GM19239 (cell line): ENCODE measurements at regions not wholly inside any gene's neighbourhood (a gene's known extent, or its start where the extent isn't known, plus 50 kb on each side); places are given as distances from the start of the nearest gene placed in this dataset.
A peak's percentile ranks its signal among the peaks of the same experiment; 100 is the strongest.
"Not testable (repeated sequence)": the region's sequence is repeated elsewhere in the genome, so short reads cannot be mapped to it uniquely, and the experiment has no call there.

Source experiments
- DNase-seq: peaks from one replicate; pipeline ENCODE4 v3.0.0; 2011; ENCODE audit warnings: low spot score; ENCODE audit not compliant: insufficient read length
- FAIRE-seq: peaks from 2 replicates; lab custom pipeline; 2011; peaks lifted over from hg19 to GRCh38; lab: Jason Lieb, UNC

DNA sequence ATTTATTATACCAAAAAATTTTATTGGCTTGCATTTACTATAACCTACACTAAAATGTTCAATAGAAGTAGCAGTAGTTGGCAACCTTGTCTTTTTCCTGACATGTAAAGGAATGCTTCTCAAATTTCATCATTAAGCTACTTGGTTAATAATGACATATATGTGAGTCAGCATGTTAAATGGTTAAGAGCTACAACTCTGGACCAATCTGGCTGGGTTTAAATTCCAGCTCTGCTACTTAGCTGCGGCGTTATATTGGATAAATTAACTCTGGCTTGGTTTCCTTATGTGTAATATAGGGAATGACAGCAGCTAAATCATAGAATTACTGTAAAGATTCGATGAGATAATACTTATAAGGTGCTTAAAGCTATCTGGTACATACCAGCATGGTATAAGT is 53.7 kb upstream of the OTOGL start:
- DNase-seq (no peak), FAIRE-seq (no peak)

DNA sequence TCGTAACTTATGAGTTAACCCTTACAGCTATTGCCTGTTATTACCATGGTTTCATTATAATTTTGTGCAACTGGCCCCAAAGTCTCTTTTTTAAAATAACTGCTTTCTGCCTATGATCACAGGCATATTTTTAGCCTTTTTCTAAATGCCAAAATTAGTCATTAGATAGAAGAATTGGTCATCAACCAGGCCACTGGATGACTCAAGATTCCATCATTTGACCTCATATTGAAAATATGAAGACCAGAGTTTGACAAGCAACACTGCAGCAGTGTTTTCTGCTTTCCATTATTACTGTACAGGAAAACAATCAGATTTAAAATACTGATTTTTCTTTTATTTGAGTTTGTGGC is 54.7 kb upstream of the OTOGL start:
- no peak for DNase-seq
- no peak for FAIRE-seq

DNA sequence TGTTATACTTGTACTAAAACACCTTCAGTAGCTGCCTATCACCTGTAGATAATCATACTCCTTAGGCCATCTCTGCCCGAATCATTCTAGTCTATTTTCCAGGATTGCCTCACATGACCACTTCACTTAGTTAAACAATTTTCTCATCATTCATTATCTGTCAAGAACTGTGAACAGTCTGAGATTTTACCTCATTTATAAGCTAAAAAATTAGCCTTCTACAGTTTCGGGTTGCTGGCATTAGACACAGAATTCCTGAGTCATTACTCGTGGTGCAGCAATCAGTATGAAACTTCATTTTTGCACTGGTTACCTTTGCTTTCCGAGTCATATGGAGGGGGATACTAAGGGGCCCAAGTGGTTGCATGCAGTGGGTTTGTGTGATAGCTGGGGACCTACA is 57.6 kb upstream of the OTOGL start:
- no peak for DNase-seq
- FAIRE-seq = no peak

DNA sequence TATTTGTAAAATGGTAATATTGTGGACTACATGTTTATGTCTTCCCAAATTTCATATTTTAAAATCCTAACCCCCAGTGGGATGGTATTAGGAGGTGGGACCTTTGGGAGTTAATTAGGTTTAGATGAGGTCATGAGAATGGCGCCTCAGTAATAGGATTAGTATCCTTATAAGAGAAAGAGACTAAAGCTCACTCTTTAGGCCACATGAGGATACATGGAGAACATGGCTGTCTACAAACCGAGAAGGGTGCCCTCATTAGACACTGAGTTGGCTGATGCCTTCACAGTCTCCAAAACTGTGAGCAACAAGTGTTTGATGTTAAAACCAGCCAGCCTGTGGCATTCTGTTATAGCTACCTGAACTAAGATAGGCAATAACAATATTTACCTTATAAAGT is 58.3 kb upstream of the OTOGL start:
- DNase-seq (no peak), FAIRE-seq (no peak)

DNA sequence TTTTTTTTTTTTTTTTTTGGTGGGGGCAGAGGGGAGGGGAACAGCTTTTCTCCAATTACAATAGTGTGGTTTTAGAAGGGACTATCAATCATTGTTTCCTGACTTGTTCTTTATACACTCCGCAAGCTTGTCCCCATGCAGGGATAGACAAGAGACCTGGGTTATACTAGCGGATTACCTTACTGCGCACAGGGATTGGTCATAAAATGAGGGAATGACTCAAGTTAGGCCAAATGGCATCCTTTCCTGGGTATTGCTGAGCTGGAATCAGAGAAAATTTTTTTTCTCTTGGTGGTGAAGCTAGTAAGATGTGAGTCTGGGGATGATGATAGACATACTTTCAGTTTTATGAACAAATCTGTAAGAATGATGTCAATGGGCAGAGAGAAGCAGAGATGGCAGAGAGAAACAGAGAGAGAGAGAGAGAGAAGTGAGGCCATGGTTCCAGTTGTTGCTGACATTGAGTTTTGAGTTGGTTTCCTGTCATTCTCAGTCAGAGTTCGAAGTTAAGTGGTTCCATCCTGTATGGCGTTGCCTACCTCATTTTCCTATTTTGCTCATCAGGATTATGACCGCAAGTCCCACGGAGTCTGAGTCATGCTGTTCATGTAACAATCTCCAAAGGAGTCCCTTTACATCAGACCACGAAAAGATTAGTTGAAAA is 59.1 kb upstream of the OTOGL start:
- no peak for DNase-seq
- no peak for FAIRE-seq

DNA sequence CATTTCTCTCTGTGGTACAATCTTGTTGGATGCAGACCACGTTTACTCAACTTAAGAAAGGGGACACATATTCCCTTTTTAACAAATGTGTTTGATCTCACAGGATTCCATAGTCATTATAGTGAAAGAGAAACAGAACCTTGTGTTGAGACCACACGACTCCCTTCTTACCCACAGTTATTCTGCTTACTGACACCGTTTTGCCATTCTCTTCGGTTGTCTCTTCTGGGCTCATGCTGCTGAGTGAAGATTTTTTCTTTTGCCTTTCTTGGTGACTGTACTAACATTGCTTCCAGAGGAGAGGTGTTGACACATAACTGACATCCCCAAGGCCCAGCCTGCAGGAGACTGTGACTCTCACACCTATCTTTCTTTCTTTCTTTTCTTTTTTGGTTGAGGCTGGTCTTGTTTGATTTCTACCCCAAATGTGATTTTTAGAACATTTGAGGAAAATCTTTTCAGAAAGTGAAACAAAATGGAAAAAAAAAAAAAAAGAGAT is 61.2 kb upstream of the OTOGL start:
- DNase-seq = no peak
- no peak for FAIRE-seq

DNA sequence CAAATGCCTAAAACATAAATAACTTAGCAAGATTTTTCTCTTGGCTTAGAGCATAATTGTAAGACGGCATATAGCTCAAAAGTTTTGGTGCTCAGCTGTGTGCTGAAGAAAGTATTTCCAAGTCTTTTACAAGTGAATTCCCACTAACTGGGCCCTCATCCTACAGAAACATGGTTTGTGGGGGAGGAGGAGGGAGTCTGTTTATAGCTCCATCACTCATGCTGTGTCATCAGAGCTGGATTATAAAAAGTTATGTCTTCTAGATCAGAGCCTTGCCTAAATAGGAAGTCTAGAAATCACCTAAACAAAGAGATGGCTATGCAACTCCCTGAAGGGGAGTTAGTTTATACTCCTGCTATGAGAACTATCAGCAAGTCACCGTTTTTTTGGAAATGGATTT is 65.9 kb upstream of the OTOGL start:
- no peak for DNase-seq
- no peak for FAIRE-seq

DNA sequence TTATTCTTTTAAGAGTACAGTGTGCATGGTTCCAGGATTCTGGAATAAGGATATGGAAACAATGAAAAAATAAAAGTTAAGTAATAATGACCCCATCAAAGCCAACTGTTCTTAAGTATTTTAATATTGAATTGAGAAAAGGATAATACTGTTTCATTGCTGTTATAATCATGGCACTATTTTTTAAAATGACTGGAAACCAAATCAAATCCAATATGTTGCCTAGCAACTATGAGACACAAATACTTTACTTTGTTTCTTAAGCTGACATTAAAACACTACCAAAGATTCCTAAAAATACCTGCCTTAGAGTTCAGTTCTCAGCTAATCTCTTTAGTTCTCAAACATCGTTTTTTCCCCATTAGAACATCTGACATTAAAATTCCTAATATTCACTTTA is 66.4 kb upstream of the OTOGL start:
- DNase-seq (no peak), FAIRE-seq (no peak)

DNA sequence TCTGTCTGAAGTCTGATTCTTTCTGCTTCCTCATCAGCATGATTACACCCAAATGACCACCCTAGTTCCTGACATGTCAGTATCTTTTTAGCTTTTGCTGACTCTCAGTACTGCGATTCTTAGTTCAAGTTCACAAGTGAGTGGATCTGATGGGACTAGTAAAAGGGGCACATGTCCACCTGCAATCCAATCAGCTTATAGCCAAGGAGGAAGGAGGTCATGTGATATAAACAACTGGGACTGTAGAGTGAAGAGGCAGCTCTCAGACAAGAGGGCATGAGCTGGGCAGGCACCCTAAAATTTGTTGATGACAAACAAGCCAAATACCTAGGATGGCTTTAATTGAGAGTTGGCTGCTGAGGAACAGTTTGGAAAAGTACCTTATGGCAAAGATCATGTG is 68.1 kb upstream of the OTOGL start:
- DNase-seq (no peak), FAIRE-seq (no peak)

DNA sequence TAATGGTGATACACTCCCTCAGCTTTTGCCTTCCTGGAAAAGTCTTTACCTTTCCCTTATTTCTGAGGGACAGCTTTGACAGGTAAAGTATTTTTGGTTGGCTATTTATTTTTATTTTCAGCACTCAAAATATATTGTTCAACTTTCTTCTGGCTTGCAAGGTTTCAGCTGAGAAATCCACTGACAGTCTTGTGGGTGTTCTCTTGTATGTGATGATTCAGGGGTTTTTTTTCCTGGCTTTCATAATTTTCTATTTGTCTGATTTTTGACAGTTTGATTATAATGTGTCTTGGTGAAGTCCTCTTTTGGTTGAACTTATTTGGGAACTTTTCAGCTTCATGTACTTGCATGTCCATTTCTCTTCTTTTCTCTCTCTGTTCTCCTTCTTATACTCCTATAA is 73.7 kb upstream of the OTOGL start:
- FAIRE-seq (no peak), DNase-seq (no peak)

DNA sequence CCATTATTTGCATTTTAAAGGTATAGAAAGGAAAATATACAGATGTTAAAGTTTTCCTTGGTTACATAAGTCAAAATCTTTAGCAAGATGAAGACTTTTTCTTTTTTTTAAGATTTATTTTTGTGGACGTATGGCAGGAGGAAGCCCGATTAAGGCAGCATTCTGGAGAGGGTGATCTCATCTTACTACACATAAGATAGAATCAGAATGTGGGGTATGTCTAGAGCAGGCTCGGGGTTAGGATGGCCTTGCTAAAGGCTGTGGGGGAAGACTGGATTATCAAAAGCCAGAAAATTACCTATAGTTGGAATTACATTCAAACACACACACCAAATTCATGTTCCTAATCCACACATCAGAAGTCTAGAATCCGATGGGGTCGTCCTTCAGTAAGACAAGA is 79.6 kb upstream of the OTOGL start:
- DNase-seq = no peak
- no peak for FAIRE-seq

DNA sequence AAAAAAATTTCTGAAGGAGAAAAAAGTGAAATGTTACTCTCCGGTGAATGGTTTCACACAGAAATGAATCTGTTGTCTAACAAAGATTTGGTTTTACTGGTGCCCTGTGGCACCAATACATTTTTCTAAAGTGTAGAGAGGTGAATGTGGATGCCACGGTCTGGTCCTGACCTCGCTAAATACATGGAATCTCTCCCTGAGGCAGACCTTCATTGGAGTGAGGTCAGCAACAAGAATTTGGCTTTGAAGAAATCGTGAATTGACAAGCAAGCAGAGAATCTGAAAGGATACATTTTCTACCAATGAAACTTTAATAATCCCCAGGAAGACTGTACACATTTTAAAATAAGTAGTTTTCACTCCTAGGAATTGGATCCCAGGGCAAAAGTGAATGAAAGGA is 81.2 kb upstream of the OTOGL start:
- FAIRE-seq = no peak
- DNase-seq = no peak

DNA sequence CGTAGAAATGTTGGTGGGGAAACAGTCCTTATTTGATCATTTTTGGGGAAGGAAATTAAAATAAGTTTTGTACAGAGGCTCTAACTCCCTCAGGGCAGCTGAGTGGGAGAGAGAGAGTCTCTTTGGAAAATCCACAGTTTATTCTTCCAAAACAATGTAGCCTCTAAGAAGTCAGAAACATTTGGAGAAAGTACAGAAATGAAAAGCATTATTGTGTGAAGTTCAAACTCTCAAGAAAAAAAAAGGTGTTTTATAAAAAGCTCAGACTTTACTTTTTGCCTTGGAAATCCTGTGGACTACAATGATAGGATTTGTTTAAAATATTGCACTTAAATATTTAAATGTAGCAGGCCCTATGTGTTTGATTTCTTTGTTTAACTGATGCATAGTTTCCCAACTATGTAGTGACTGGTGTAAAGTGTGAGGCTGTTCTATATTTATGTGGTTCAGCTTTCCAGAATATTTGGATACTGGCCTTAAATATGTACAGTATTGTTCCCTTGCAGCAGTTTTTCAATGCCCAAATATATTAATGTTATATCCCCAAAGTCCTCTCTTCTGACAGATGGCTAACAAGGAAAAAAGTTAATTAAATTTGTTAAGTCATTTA is 82.0 kb upstream of the OTOGL start:
- DNase-seq (no peak), FAIRE-seq (no peak)

DNA sequence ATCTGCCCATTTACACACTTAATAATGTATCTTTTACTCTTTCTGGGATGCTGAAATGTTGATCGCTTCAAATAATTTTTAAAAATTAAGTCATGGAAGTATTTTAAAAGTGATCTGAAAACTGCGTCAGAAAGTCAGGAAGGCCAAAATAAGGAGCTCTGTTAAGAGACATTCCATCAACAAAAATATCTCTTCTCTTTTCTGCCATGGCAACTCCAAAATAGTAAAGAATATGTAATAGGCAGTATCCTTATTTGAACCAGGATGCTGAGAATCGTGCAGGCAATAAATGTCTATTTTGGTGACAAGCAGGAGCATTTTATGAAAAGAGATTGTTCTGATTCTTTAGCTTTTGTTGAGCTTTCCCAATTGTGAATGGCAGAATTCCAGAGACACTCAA is 81.8 kb upstream of the PPP1R12A start:
- FAIRE-seq (no peak), DNase-seq (no peak)

DNA sequence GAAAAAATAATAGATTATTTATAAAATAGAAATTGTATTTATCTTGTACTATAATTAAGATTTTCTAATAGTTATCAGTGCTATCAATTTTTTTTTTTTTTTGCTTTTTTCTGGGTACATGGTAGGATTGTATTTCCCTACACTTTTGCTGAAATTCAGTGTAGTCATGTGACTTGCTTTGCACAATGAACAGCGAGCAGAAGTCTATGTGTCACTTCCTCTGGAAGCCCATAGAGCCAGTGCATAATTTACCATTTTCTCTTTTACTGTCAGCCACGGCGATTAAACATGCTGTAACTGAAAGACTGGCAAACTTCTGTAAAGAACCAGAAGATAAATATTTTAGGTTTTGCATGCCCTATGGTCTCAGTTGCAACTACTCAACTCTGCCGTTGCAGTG is 80.8 kb upstream of the PPP1R12A start:
- DNase-seq (no peak), FAIRE-seq (no peak)

DNA sequence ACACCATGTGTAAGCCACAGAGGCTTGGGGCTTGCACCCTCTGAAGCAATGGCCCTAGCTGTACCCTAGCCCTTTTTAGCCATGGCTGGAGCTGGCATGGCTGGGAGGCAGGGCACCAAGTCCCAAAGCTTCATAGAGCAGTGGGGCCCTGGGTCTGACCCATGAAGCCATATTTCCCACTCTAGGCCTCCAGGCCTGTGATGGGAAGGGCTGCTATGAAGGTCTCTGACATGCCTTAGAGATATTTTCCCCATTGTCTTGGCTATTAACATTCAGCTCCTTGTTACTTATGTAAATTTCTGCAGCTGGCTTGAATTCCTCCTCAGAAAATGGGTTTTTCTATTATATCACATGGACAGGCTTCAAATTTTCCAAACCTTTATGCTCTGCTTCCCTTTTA is 68.8 kb upstream of the PPP1R12A start:
- not testable (repeated sequence) for FAIRE-seq, DNase-seq

DNA sequence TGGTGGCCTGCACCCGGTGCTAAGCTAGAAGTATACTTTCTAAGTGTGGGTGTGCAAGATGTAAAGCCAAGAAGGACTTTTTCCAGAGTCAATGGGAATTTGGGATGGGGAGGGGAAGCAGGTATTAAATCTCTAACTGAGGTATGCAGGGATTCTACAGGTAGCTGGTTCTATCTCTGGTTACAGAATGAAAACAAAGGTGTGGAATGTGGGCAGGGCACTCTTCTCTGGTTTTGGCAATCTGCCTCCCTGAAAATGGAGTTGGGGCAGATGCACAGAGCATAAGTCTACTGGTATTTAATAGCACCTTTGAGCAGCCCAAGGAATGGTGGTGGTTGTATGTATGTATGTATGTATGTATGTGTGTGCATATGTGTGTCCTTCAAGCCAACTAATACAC is 66.7 kb upstream of the PPP1R12A start:
- no peak for FAIRE-seq
- no peak for DNase-seq

DNA sequence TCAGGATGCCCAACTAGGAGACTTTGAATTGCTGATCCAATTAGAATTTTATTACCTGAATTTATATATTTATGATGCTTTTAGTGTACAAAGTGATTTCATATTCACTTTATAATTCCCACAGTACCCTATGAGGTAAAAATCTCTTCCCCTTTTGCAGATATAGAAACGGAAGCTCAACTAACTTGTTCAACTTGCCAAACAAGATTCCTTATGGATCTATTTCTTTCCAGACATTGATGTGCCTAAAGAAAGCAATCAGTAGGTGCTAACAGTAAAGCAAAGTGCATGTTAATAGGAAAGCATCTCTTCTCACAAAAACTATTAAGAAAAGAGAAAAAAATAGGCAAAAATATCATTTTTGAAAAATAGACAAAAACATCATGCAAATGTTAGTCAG is 65.9 kb upstream of the PPP1R12A start:
- DNase-seq = no peak
- FAIRE-seq = no peak

DNA sequence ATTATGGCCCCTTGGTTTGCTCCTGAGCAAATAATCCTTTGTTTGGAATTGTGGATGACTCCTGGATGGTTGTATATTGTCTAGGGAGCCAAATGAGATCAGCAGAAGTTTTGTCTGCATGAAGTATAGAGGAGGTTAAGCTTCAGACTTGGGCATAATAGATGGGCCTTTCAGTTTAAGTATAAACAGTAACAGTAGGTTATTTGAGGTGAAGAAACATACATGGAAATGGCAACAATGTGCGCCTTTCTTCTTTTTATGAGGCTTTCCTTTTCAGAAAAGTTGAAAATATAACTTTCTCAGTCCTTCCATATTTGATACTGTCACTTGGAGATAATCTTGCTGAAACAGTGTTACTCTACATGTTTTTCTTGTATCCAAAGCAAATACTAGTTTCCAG is 63.7 kb upstream of the PPP1R12A start:
- FAIRE-seq (no peak), DNase-seq (no peak)

DNA sequence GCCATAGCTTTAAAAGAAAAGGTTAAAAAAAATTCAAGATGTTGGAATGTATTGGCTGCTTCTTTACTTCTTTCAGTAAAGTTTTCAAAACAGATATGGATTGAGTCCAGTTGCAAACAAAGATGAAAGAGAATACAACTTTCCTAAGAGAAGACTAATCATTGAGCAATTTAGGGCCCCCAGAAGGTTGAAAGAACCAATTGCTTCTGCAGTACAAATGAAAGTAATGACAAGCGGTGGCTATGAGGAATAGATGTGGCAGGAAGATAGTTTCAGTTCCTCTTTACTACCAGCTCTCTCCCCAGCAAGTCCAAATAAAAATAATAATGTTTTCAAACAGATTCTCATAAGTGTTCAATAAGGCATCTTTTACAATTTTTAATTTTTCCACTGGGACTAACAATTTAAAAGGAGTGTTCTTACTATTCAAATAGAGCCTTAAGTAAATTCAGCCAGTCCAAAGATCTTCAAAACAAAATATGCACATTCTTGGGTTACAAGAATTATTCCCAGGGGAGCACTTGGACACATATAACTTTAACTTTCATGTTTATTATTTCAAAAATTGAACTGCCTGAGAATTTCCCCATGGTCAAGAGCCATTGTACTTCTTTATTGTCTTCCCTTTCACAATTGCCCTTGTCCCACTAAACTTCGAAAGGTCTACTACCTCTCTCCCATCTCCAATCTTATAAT is 62.3 kb upstream of the PPP1R12A start:
- FAIRE-seq (peak; percentile 68), DNase-seq (peak; percentile 65)

DNA sequence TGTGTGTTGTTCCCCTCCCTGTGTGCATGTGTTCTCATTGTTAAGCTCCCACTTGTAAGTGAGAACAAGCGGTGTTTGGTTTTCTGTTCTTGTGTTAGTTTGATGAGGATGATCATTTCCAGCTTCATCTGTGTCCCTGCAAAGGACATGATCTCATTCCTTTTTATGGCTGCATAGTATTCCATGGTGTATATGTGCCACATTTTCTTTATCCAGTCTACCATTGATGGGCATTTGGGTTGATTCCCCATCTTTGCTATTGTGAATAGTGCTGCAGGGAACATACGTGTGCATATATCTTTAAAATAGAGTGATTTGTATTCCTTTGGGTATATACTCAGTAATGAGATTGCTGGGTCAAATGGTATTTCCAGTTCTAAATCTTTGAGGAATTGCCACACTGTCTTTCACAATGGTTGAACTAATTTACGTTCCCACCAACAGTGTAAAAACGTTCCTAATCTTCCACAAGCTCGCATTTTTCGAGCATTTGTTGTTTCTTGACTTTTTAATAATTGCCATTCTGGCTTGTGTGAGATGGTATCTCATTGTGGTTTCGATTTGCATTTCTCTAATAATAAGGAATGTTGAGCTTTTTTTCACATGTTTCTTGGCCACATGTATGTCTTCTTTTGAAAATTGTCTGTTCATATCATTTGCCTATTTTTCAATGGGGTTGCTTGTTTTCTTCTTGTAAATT is 60.6 kb upstream of the PPP1R12A start:
- not testable (repeated sequence) for DNase-seq, FAIRE-seq
